ENCODE measurements at regions not wholly inside any gene's neighbourhood (a gene's known extent, or its start where the extent isn't known, plus 50 kb on each side); places are given as distances from the start of the nearest gene placed in this dataset.

DNA sequence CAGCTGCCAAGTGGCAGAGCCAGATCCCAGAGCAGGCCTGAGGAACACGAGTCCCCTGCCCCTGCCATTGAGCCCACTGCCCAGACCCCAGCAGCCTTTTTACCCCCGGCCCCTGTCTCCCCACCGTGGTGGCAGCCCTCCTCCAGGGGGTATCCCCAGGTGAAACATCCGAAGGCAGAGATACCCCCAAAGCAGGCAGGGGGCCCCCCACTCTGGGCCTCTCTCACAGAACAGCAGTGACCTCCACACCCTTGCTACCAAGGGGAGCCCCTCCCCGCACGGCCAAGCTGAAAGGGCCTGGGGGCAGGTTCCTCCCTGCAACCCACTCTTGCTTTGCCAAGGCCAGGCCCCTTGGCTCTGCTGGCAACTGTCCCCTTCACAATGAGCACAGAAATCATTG lies 142.2 kb downstream of the ENGASE start:
- TF ChIP-seq EZH2 (conservative IDR thresholded peaks at IDR 0.05; ENCODE audit: low read depth, low read length) (no peak), SP1 (IDR thresholded peaks at IDR 0.05) (no peak), SP1 (CRISPR knock-in tag; IDR thresholded peaks at IDR 0.05) (no peak), CEBPG (CRISPR knock-in tag; IDR thresholded peaks at IDR 0.05) (no peak), MAFK (conservative IDR thresholded peaks at IDR 0.05 in 1 of 2, IDR thresholded peaks at IDR 0.05 in 1 of 2; ENCODE audit: low read length in 2 of 2) (no peak), POLR2A (IDR thresholded peaks at IDR 0.05; ENCODE audit: insufficient read depth in 1 of 2, low read depth in 2 of 2, low read length in 2 of 2) (no peak), POLR2AphosphoS5 (IDR thresholded peaks at IDR 0.05; ENCODE audit: low read depth, low read length) (no peak), POGZ (CRISPR knock-in tag; IDR thresholded peaks at IDR 0.05) (no peak), PHF8 (CRISPR knock-in tag; IDR thresholded peaks at IDR 0.05) (no peak), EP300 (IDR thresholded peaks at IDR 0.05; ENCODE audit: low read depth in 2 of 2, low read length in 2 of 2) (no peak), EP300 (CRISPR knock-in tag; IDR thresholded peaks at IDR 0.05; ENCODE audit: borderline replicate concordance) (no peak), FOXK1 (CRISPR knock-in tag; IDR thresholded peaks at IDR 0.05; ENCODE audit: borderline replicate concordance, low read depth) (no peak)
- TF ChIP-seq, protein P1, sequence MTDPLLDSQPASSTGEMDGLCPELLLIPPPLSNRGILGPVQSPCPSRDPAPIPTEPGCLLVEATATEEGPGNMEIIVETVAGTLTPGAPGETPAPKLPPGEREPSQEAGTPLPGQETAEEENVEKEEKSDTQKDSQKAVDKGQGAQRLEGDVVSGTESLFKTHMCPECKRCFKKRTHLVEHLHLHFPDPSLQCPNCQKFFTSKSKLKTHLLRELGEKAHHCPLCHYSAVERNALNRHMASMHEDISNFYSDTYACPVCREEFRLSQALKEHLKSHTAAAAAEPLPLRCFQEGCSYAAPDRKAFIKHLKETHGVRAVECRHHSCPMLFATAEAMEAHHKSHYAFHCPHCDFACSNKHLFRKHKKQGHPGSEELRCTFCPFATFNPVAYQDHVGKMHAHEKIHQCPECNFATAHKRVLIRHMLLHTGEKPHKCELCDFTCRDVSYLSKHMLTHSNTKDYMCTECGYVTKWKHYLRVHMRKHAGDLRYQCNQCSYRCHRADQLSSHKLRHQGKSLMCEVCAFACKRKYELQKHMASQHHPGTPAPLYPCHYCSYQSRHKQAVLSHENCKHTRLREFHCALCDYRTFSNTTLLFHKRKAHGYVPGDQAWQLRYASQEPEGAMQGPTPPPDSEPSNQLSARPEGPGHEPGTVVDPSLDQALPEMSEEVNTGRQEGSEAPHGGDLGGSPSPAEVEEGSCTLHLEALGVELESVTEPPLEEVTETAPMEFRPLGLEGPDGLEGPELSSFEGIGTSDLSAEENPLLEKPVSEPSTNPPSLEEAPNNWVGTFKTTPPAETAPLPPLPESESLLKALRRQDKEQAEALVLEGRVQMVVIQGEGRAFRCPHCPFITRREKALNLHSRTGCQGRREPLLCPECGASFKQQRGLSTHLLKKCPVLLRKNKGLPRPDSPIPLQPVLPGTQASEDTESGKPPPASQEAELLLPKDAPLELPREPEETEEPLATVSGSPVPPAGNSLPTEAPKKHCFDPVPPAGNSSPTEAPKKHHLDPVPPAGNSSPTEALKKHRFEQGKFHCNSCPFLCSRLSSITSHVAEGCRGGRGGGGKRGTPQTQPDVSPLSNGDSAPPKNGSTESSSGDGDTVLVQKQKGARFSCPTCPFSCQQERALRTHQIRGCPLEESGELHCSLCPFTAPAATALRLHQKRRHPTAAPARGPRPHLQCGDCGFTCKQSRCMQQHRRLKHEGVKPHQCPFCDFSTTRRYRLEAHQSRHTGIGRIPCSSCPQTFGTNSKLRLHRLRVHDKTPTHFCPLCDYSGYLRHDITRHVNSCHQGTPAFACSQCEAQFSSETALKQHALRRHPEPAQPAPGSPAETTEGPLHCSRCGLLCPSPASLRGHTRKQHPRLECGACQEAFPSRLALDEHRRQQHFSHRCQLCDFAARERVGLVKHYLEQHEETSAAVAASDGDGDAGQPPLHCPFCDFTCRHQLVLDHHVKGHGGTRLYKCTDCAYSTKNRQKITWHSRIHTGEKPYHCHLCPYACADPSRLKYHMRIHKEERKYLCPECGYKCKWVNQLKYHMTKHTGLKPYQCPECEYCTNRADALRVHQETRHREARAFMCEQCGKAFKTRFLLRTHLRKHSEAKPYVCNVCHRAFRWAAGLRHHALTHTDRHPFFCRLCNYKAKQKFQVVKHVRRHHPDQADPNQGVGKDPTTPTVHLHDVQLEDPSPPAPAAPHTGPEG (CRISPR knock-in tag; IDR thresholded peaks at IDR 0.05): no peak
- TF ChIP-seq, protein P2, sequence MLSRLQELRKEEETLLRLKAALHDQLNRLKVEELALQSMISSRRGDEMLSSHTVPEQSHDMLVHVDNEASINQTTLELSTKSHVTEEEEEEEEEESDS (CRISPR knock-in tag; IDR thresholded peaks at IDR 0.05; ENCODE audit: borderline replicate concordance): no peak
- TF ChIP-seq, protein P3, sequence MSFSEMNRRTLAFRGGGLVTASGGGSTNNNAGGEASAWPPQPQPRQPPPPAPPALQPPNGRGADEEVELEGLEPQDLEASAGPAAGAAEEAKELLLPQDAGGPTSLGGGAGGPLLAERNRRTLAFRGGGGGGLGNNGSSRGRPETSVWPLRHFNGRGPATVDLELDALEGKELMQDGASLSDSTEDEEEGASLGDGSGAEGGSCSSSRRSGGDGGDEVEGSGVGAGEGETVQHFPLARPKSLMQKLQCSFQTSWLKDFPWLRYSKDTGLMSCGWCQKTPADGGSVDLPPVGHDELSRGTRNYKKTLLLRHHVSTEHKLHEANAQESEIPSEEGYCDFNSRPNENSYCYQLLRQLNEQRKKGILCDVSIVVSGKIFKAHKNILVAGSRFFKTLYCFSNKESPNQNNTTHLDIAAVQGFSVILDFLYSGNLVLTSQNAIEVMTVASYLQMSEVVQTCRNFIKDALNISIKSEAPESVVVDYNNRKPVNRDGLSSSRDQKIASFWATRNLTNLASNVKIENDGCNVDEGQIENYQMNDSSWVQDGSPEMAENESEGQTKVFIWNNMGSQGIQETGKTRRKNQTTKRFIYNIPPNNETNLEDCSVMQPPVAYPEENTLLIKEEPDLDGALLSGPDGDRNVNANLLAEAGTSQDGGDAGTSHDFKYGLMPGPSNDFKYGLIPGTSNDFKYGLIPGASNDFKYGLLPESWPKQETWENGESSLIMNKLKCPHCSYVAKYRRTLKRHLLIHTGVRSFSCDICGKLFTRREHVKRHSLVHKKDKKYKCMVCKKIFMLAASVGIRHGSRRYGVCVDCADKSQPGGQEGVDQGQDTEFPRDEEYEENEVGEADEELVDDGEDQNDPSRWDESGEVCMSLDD (CRISPR knock-in tag; IDR thresholded peaks at IDR 0.05; ENCODE audit: borderline replicate concordance): no peak

Measured in HepG2 (cell line).